ENCODE measurements at regions not wholly inside any gene's neighbourhood (a gene's known extent, or its start where the extent isn't known, plus 50 kb on each side); places are given as distances from the start of the nearest gene placed in this dataset.

GRCh38 chr4:74528178-74528577 lies 83.2 kb downstream of the AREG start:
- no peak for TF ChIP-seq CTBP1 (IDR thresholded peaks at IDR 0.05; ENCODE audit: borderline replicate concordance)
- TF ChIP-seq FOXM1 (IDR thresholded peaks at IDR 0.05; ENCODE audit: borderline replicate concordance), result no peak
- no peak for TF ChIP-seq BHLHE40 (IDR thresholded peaks at IDR 0.05; ENCODE audit: borderline replicate concordance)
- TF ChIP-seq FOXA1 (IDR thresholded peaks at IDR 0.05), result no peak
- no peak for TF ChIP-seq HDGF (IDR thresholded peaks at IDR 0.05; ENCODE audit: borderline replicate concordance)
- TF ChIP-seq ARNT (IDR thresholded peaks at IDR 0.05), result no peak
- TF ChIP-seq SP1 (IDR thresholded peaks at IDR 0.05), result no peak
- TF ChIP-seq TARDBP (IDR thresholded peaks at IDR 0.05), result no peak
- TF ChIP-seq, protein P1, sequence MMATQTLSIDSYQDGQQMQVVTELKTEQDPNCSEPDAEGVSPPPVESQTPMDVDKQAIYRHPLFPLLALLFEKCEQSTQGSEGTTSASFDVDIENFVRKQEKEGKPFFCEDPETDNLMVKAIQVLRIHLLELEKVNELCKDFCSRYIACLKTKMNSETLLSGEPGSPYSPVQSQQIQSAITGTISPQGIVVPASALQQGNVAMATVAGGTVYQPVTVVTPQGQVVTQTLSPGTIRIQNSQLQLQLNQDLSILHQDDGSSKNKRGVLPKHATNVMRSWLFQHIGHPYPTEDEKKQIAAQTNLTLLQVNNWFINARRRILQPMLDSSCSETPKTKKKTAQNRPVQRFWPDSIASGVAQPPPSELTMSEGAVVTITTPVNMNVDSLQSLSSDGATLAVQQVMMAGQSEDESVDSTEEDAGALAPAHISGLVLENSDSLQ (IDR thresholded peaks at IDR 0.05), result no peak
- TF ChIP-seq SUZ12 (IDR thresholded peaks at IDR 0.05), result no peak
